ENCODE measurements at regions not wholly inside any gene's neighbourhood (a gene's known extent, or its start where the extent isn't known, plus 50 kb on each side); places are given as distances from the start of the nearest gene placed in this dataset.
"Not testable (repeated sequence)": the region's sequence is repeated elsewhere in the genome, so short reads cannot be mapped to it uniquely, and the experiment has no call there.

- H3K4me1 ChIP-seq (ENCODE audit: control insufficient read depth in 5 of 5, insufficient read depth in 5 of 5, low read length in 5 of 5): no peaks in the 10 kb centered on the region
- ATAC-seq (ENCODE audit: insufficient read depth, low FRiP score): no peak
- peaks cover 0 to 16% (median 6%) of the 10 kb centered on the region in 3 donors for H3K27me3 ChIP-seq (ENCODE audit: control insufficient read depth in 3 of 3, insufficient read depth in 3 of 3, low read length in 2 of 3)
- TF ChIP-seq CTCF (IDR thresholded peaks at IDR 0.05; ENCODE audit: control extremely low read depth, extremely low read depth): no peak
- 89 to 96% methylated on average over 3 of the region's 3 CpGs for whole genome bisulfite sequencing, 2 donors
- H3K9me3 ChIP-seq (ENCODE audit: control insufficient read depth in 4 of 4, insufficient read depth in 3 of 4, low read length in 3 of 4): no peaks in the 10 kb centered on the region
- no peak overlapping the region for H3K27ac ChIP-seq (ENCODE audit: low read depth in 1 of 2, low read length in 1 of 2)
- no peak overlapping the region for H3K4me3 ChIP-seq
- DNase-seq: no peak
- H3K36me3 ChIP-seq (ENCODE audit: control insufficient read depth in 4 of 4, insufficient read depth in 4 of 4, low read length in 4 of 4): no peaks in the 10 kb centered on the region
- H3K9ac ChIP-seq (ENCODE audit: insufficient read depth in 1 of 2, low read length in 2 of 2): no peak overlapping the region
These were observed 115.5 kb downstream of the PPIAL4G start for GRCh38 chr1:148367596-148367995.

- not testable (repeated sequence) for H3K9ac ChIP-seq (ENCODE audit: insufficient read depth in 1 of 2, low read length in 2 of 2); DNase-seq; H3K4me3 ChIP-seq; ATAC-seq (ENCODE audit: insufficient read depth, low FRiP score); H3K36me3 ChIP-seq (ENCODE audit: control insufficient read depth in 4 of 4, insufficient read depth in 4 of 4, low read length in 4 of 4); H3K9me3 ChIP-seq (ENCODE audit: control insufficient read depth in 4 of 4, insufficient read depth in 3 of 4, low read length in 3 of 4); H3K27ac ChIP-seq (ENCODE audit: low read depth in 1 of 2, low read length in 1 of 2)
- Histone ChIP-seq H3K4me1 (ENCODE audit: control insufficient read depth in 5 of 5, insufficient read depth in 5 of 5, low read length in 5 of 5) (peaks cover 0 to 11% (median 5%) of the 10 kb centered on the region in 5 donors), H3K27me3 (ENCODE audit: control insufficient read depth in 3 of 3, insufficient read depth in 3 of 3, low read length in 2 of 3) (peaks cover 0 to 25% (median 6%) of the 10 kb centered on the region in 3 donors)
- 73 to 86% methylated on average over 5 of the region's 5 CpGs for WGBS, 2 donors
These were observed 116.9 kb downstream of the PPIAL4G start for GRCh38 chr1:148366136-148366753.

- ATAC-seq (ENCODE audit: insufficient read depth, low FRiP score); H3K36me3 ChIP-seq (ENCODE audit: control insufficient read depth in 4 of 4, insufficient read depth in 4 of 4, low read length in 4 of 4); H3K27ac ChIP-seq (ENCODE audit: low read depth in 1 of 2, low read length in 1 of 2); H3K9me3 ChIP-seq (ENCODE audit: control insufficient read depth in 4 of 4, insufficient read depth in 3 of 4, low read length in 3 of 4); H3K4me3 ChIP-seq; H3K9ac ChIP-seq (ENCODE audit: insufficient read depth in 1 of 2, low read length in 2 of 2); DNase-seq: not testable (repeated sequence)
- Histone ChIP-seq H3K4me1 (ENCODE audit: control insufficient read depth in 5 of 5, insufficient read depth in 5 of 5, low read length in 5 of 5) (peaks cover 0 to 12% (median 5%) of the 10 kb centered on the region in 5 donors), H3K27me3 (ENCODE audit: control insufficient read depth in 3 of 3, insufficient read depth in 3 of 3, low read length in 2 of 3) (peaks cover 0 to 27% (median 6%) of the 10 kb centered on the region in 3 donors)
- WGBS, 2 donors: 80% methylated on average over 2 of the region's 2 CpGs
These were observed 118.0 kb downstream of the PPIAL4G start for GRCh38 chr1:148365151-148365550.

GRCh38 chr1:148363979-148364378, 119.1 kb downstream of the PPIAL4G start:
- not testable (repeated sequence) for H3K9ac ChIP-seq (ENCODE audit: insufficient read depth in 1 of 2, low read length in 2 of 2); H3K9me3 ChIP-seq (ENCODE audit: control insufficient read depth in 4 of 4, insufficient read depth in 3 of 4, low read length in 3 of 4); H3K27ac ChIP-seq (ENCODE audit: low read depth in 1 of 2, low read length in 1 of 2); DNase-seq; ATAC-seq (ENCODE audit: insufficient read depth, low FRiP score); H3K36me3 ChIP-seq (ENCODE audit: control insufficient read depth in 4 of 4, insufficient read depth in 4 of 4, low read length in 4 of 4); H3K4me3 ChIP-seq
- Histone ChIP-seq H3K27me3 (ENCODE audit: control insufficient read depth in 3 of 3, insufficient read depth in 3 of 3, low read length in 2 of 3) (peaks cover 0 to 27% (median 6%) of the 10 kb centered on the region in 3 donors), H3K4me1 (ENCODE audit: control insufficient read depth in 5 of 5, insufficient read depth in 5 of 5, low read length in 5 of 5) (peaks cover 0 to 12% (median 5%) of the 10 kb centered on the region in 5 donors)
- 82 to 92% methylated on average over 3 of the region's 3 CpGs for WGBS, 2 donors

GRCh38 chr1:148363439-148363810, 119.7 kb downstream of the PPIAL4G start:
- H3K27ac ChIP-seq (ENCODE audit: low read depth in 1 of 2, low read length in 1 of 2): no peak overlapping the region
- 64 to 69% methylated on average over 2 of the region's 2 CpGs for WGBS, 2 donors
- no peak overlapping the region for H3K4me3 ChIP-seq
- H3K9ac ChIP-seq (ENCODE audit: insufficient read depth in 1 of 2, low read length in 2 of 2): no peak overlapping the region
- no peak for DNase-seq
- ATAC-seq (ENCODE audit: insufficient read depth, low FRiP score): no peak
- peaks cover 0 to 12% (median 5%) of the 10 kb centered on the region in 5 donors for H3K4me1 ChIP-seq (ENCODE audit: control insufficient read depth in 5 of 5, insufficient read depth in 5 of 5, low read length in 5 of 5)
- peaks cover 0 to 27% (median 6%) of the 10 kb centered on the region in 3 donors for H3K27me3 ChIP-seq (ENCODE audit: control insufficient read depth in 3 of 3, insufficient read depth in 3 of 3, low read length in 2 of 3)
- peaks cover 0 to 3% (median 0%) of the 10 kb centered on the region in 4 donors for H3K9me3 ChIP-seq (ENCODE audit: control insufficient read depth in 4 of 4, insufficient read depth in 3 of 4, low read length in 3 of 4)
- no peaks in the 10 kb centered on the region for H3K36me3 ChIP-seq (ENCODE audit: control insufficient read depth in 4 of 4, insufficient read depth in 4 of 4, low read length in 4 of 4)
- TF ChIP-seq CTCF (IDR thresholded peaks at IDR 0.05; ENCODE audit: control extremely low read depth, extremely low read depth): no peak

Data from lung (tissue), 11 donors.